ENCODE measurements at regions not wholly inside any gene's neighbourhood (a gene's known extent, or its start where the extent isn't known, plus 50 kb on each side); places are given as distances from the start of the nearest gene placed in this dataset.

DNA sequence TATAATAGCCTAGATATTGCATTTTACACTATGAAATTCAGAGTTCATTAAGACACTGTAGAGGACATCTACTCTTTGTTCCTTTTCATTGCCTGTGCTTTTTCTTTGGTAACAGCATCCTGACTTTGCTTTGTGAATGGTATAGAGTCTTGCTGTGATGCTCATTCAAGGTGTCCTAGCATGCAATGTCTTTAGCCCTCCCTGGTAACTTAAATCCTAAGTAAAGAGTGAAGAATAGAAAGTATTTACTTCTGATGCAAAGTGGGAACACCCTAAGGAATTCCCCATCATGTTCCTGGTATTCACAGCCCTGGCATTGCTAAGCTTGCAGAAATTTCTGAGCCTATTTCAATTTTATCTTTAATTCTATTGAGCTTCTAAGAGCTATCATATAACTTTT is 400.1 kb downstream of the FAT4 start:
- Histone ChIP-seq H3K27ac (ENCODE audit: control insufficient read depth, insufficient read depth) (no peak overlapping the region), H3K4me3 (no peak overlapping the region), H2AFZ (ENCODE audit: control insufficient read depth, low read depth, low read length) (no peak overlapping the region), H3K9ac (ENCODE audit: control insufficient read depth, insufficient read depth, low read length) (no peak overlapping the region), H3K27me3 (replicated peaks in 1 of 2; ENCODE audit: control insufficient read depth in 2 of 2, insufficient read depth in 2 of 2, low read length in 1 of 2) (no peaks in the 10 kb centered on the region), H3K36me3 (ENCODE audit: control insufficient read depth in 2 of 2, insufficient read depth in 2 of 2, low read length in 1 of 2) (no peaks in the 10 kb centered on the region), H3K4me1 (ENCODE audit: control insufficient read depth, insufficient read depth, low read length) (no peaks in the 10 kb centered on the region), H4K20me1 (ENCODE audit: control insufficient read depth, insufficient read depth) (no peaks in the 10 kb centered on the region), H3K79me2 (ENCODE audit: control insufficient read depth, insufficient read depth, low read length) (no peaks in the 10 kb centered on the region), H3K9me3 (replicated peaks; ENCODE audit: control insufficient read depth, insufficient read depth, low read length) (no peaks in the 10 kb centered on the region), H3K4me2 (ENCODE audit: control insufficient read depth, insufficient read depth) (no peak overlapping the region)
- no peak for DNase-seq (ENCODE audit: low read depth, low spot score)
- no peak for TF ChIP-seq TCF3 (IDR thresholded peaks at IDR 0.05; ENCODE audit: borderline replicate concordance, insufficient read depth, low read depth, low read length)
- no peak for TF ChIP-seq SPI1 (IDR thresholded peaks at IDR 0.05; ENCODE audit: borderline replicate concordance, insufficient read depth, low read depth, low read length)
- no peak for TF ChIP-seq ZBTB40 (IDR thresholded peaks at IDR 0.05; ENCODE audit: borderline replicate concordance)
- no peak for TF ChIP-seq E2F4 (IDR thresholded peaks at IDR 0.05; ENCODE audit: low read depth, low read length)
- no peak for TF ChIP-seq SMARCA5 (IDR thresholded peaks at IDR 0.05)
- in situ Hi-C loops (cut with MboI) (no loop called here), intact Hi-C loops (cut with micrococcal nuclease; ENCODE audit: unreplicated experiment) (no loop called here)
- ChIA-PET SMC1A (ENCODE audit: uncharacterized antibody, unreplicated experiment) (no interaction called here), RAD21 (ENCODE audit: unreplicated experiment) (no interaction called here), CTCF (interaction anchor here (0.6 to 1.2 kb wide), 2 partner anchors 20 to 1919 kb away, joined by 3 read pairs; no protein-coding TSS in a partner anchor), POLR2A (no interaction called here)
- ATAC-seq: no peak
- no peak for FAIRE-seq
- no TSS peak for BruUV-seq (replicated peaks)
